Ishikawa (cell line): ENCODE measurements at regions not wholly inside any gene's neighbourhood (a gene's known extent, or its start where the extent isn't known, plus 50 kb on each side); places are given as distances from the start of the nearest gene placed in this dataset.

Experiments
- CEBPB ChIP-seq: IDR thresholded peaks from 2 replicates; pipeline ENCODE4 v1.6.1; 2012
- CREB1 ChIP-seq: IDR thresholded peaks from 2 replicates; pipeline ENCODE4 v1.6.1; 2012; ENCODE audit warnings: low read depth
- EGR1 ChIP-seq: IDR thresholded peaks from 2 replicates; pipeline ENCODE4 v1.6.1; 2012
- EP300 ChIP-seq: IDR thresholded peaks from 2 replicates; pipeline ENCODE4 v1.6.1; 2012; ENCODE audit warnings: borderline replicate concordance
- FOXM1 ChIP-seq: IDR thresholded peaks from 2 replicates; pipeline ENCODE4 v1.6.1; 2012; ENCODE audit warnings: low read depth, borderline replicate concordance
- MAX ChIP-seq: IDR thresholded peaks from 2 replicates; pipeline ENCODE4 v1.6.1; 2012
- NFIC ChIP-seq: IDR thresholded peaks from 2 replicates; pipeline ENCODE4 v1.6.1; 2012
- RAD21 ChIP-seq: IDR thresholded peaks from 2 replicates; pipeline ENCODE4 v1.6.1; 2012; ENCODE audit warnings: low read depth
- REST ChIP-seq: IDR thresholded peaks from 2 replicates; pipeline ENCODE4 v1.6.1; 2012; ENCODE audit warnings: low read depth, mild to moderate bottlenecking
- TAF1 ChIP-seq: IDR thresholded peaks from 2 replicates; pipeline ENCODE4 v1.6.1; 2012; ENCODE audit warnings: low read depth, mild to moderate bottlenecking
- TCF12 ChIP-seq: IDR thresholded peaks from 2 replicates; pipeline ENCODE4 v1.6.1; 2012; ENCODE audit warnings: low read depth
- TEAD4 ChIP-seq: IDR thresholded peaks from 2 replicates; pipeline ENCODE4 v1.6.1; 2012
- USF1 ChIP-seq: IDR thresholded peaks from 2 replicates; pipeline ENCODE4 v1.6.1; 2012
- YY1 ChIP-seq: IDR thresholded peaks from 2 replicates; pipeline ENCODE4 v1.6.1; 2012; ENCODE audit warnings: low read depth
- ZBTB7A ChIP-seq: IDR thresholded peaks from 2 replicates; pipeline ENCODE4 v1.6.1; 2012; ENCODE audit warnings: low read depth

- no peak for TF ChIP-seq TAF1
- no peak for TF ChIP-seq CEBPB
- TF ChIP-seq CREB1 = no peak
- TF ChIP-seq RAD21 = no peak
- TF ChIP-seq EGR1 = no peak
- TF ChIP-seq USF1 = no peak
- no peak for TF ChIP-seq YY1
- TF ChIP-seq FOXM1 = no peak
- TF ChIP-seq MAX = no peak
- no peak for TF ChIP-seq EP300
- TF ChIP-seq ZBTB7A = no peak
- no peak for TF ChIP-seq TCF12
- TF ChIP-seq TEAD4 = no peak
- TF ChIP-seq REST = no peak
- TF ChIP-seq NFIC = no peak
Observed at GRCh38 chr1:172779491-172779890, 120.6 kb downstream of the FASLG start.

- TF ChIP-seq EP300 (no peak), FOXM1 (no peak), USF1 (no peak), RAD21 (no peak), TEAD4 (no peak), MAX (no peak), NFIC (no peak), REST (no peak), YY1 (no peak), CREB1 (no peak), ZBTB7A (no peak), EGR1 (no peak), TAF1 (no peak), CEBPB (no peak), TCF12 (no peak)
Observed at GRCh38 chr1:172781513-172782140, 122.7 kb downstream of the FASLG start.

- TF ChIP-seq NFIC (no peak), YY1 (no peak), MAX (no peak), FOXM1 (no peak), REST (no peak), CREB1 (no peak), USF1 (no peak), ZBTB7A (no peak), EGR1 (no peak), TAF1 (no peak), TCF12 (no peak), RAD21 (no peak), TEAD4 (no peak), CEBPB (no peak), EP300 (no peak)
Observed at GRCh38 chr1:172789840-172790239, 130.9 kb downstream of the FASLG start.

- TF ChIP-seq ZBTB7A (no peak), NFIC (no peak), REST (no peak), TCF12 (no peak), RAD21 (no peak), EP300 (no peak), TAF1 (no peak), USF1 (no peak), EGR1 (no peak), FOXM1 (no peak), CEBPB (no peak), YY1 (no peak), MAX (no peak), CREB1 (no peak), TEAD4 (no peak)
Observed at GRCh38 chr1:172790245-172790644, 131.3 kb downstream of the FASLG start.
